Esophagus muscularis mucosa (tissue), 3 donors: ENCODE measurements at regions not wholly inside any gene's neighbourhood (a gene's known extent, or its start where the extent isn't known, plus 50 kb on each side); places are given as distances from the start of the nearest gene placed in this dataset.

Experiments
- CTCF ChIP-seq, 3 experiments: fragments of 200-600 bp in 2 of 3; fragments of 450-650 bp in 1 of 3; sonication (generic) in 2 of 3; IDR thresholded peaks; one replicate each; pipeline ENCODE4 v1.5.1; 2017 to 2019; ENCODE audit warnings: antibody characterized with exemption in 3 of 3, mild to moderate bottlenecking in 2 of 3, moderate library complexity in 1 of 3
- POLR2A ChIP-seq: fragments of 450-650 bp; IDR thresholded peaks from one replicate; pipeline ENCODE4 v1.6.1; 2017; ENCODE audit warnings: antibody characterized with exemption, moderate library complexity, mild to moderate bottlenecking, low read depth

- no peak for TF ChIP-seq CTCF (IDR thresholded peaks at IDR 0.05)
- no peak for TF ChIP-seq POLR2A
These were observed 113.4 kb upstream of the EEPD1 start for GRCh38 chr7:36039671-36040070.
